Left ventricle myocardium inferior (tissue), 1 donor: ENCODE measurements at regions not wholly inside any gene's neighbourhood (a gene's known extent, or its start where the extent isn't known, plus 50 kb on each side); places are given as distances from the start of the nearest gene placed in this dataset.

ENCODE experiments used
- DNase-seq: peaks from one replicate; pipeline ENCODE4 v3.0.0-alpha.2; 2020
- H3K27ac ChIP-seq: fragments of 200-600 bp; replicated peaks from 2 replicates; pipeline ENCODE4 v1.8.0; 2021
- H3K27me3 ChIP-seq: fragments of 200-600 bp; 2 replicates; pipeline ENCODE4 v1.8.0; 2021; ENCODE audit warnings: low read depth
- H3K36me3 ChIP-seq: fragments of 200-600 bp; 2 replicates; pipeline ENCODE4 v1.8.0; 2021
- H3K4me1 ChIP-seq: fragments of 200-600 bp; 2 replicates; pipeline ENCODE4 v1.8.0; 2021
- H3K4me3 ChIP-seq: fragments of 200-600 bp; 2 replicates; pipeline ENCODE4 v1.8.0; 2021; ENCODE audit warnings: mild to moderate bottlenecking, moderate library complexity
- H3K9me3 ChIP-seq: fragments of 200-600 bp; replicated peaks from 2 replicates; pipeline ENCODE4 v1.8.0; 2021
- intact Hi-C: fragments of 100-400 bp; cut with micrococcal nuclease; formaldehyde crosslinking; loops from one replicate; pipeline ENCODE4 v1.11.0; 2022
- TF ChIP-seq, protein P1 (sequence below): fragments of 200-600 bp; IDR thresholded peaks from 2 replicates; pipeline ENCODE4 v1.8.0; 2021; ENCODE audit warnings: antibody characterized with exemption, mild to moderate bottlenecking, borderline replicate concordance
- donor health status: DM: no; HTN: yes; CAD: no; lungs with severe emphysema.

GRCh38 chr6:133047065-133047665, 194.0 kb upstream of the EYA4 start:
- no peak for DNase-seq
- peak overlapping the region; percentile 77 for H3K27ac ChIP-seq

DNA sequence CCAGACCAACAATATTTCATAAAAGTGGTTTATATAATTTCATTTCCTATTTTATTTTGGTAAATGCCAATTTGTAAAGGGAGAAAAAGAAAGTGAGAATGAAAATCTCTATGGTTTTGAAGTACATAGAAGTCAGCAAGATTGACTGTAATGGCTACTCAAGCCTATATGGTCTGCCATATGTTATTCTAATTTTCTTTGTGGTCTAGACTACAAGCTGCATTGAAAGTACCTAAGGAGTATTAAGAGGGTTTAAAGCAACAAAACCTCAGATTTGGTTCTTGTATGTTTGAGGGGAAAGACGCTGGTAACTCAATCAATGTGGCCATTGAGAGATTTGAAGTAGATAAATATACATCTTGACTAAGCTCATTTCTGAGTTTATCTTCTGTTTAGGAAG, 193.5 kb upstream of the EYA4 start:
- no peaks in the 10 kb centered on the region for H3K36me3 ChIP-seq
- TF ChIP-seq, protein P1, sequence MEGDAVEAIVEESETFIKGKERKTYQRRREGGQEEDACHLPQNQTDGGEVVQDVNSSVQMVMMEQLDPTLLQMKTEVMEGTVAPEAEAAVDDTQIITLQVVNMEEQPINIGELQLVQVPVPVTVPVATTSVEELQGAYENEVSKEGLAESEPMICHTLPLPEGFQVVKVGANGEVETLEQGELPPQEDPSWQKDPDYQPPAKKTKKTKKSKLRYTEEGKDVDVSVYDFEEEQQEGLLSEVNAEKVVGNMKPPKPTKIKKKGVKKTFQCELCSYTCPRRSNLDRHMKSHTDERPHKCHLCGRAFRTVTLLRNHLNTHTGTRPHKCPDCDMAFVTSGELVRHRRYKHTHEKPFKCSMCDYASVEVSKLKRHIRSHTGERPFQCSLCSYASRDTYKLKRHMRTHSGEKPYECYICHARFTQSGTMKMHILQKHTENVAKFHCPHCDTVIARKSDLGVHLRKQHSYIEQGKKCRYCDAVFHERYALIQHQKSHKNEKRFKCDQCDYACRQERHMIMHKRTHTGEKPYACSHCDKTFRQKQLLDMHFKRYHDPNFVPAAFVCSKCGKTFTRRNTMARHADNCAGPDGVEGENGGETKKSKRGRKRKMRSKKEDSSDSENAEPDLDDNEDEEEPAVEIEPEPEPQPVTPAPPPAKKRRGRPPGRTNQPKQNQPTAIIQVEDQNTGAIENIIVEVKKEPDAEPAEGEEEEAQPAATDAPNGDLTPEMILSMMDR: no peak
- H3K4me3 ChIP-seq: no peak overlapping the region
- no peaks in the 10 kb centered on the region for H3K9me3 ChIP-seq
- intact Hi-C loops: no loop called here
- no peaks in the 10 kb centered on the region for H3K27me3 ChIP-seq
- peaks cover 15% of the 10 kb centered on the region for H3K4me1 ChIP-seq
- no peak for DNase-seq
- H3K27ac ChIP-seq: peak overlapping the region; percentile 77

More at GRCh38 chr6:133047065-133047665, 194.0 kb upstream of the EYA4 start:
- H3K9me3 ChIP-seq: no peaks in the 10 kb centered on the region
- intact Hi-C loops: no loop called here
- no peaks in the 10 kb centered on the region for H3K36me3 ChIP-seq
- H3K27me3 ChIP-seq: no peaks in the 10 kb centered on the region
- TF ChIP-seq, protein P1: no peak
- H3K4me3 ChIP-seq: no peak overlapping the region
- peaks cover 12% of the 10 kb centered on the region for H3K4me1 ChIP-seq

- no peaks in the 10 kb centered on the region for H3K27me3 ChIP-seq
- intact Hi-C loops: no loop called here
- no peak overlapping the region for H3K27ac ChIP-seq
- H3K36me3 ChIP-seq: no peaks in the 10 kb centered on the region
- H3K4me1 ChIP-seq: peaks cover 16% of the 10 kb centered on the region
- TF ChIP-seq, protein P1: no peak
- no peak overlapping the region for H3K4me3 ChIP-seq
- no peak for DNase-seq
- no peaks in the 10 kb centered on the region for H3K9me3 ChIP-seq
Observed at GRCh38 chr6:133051240-133051639, 189.9 kb upstream of the EYA4 start.

DNA sequence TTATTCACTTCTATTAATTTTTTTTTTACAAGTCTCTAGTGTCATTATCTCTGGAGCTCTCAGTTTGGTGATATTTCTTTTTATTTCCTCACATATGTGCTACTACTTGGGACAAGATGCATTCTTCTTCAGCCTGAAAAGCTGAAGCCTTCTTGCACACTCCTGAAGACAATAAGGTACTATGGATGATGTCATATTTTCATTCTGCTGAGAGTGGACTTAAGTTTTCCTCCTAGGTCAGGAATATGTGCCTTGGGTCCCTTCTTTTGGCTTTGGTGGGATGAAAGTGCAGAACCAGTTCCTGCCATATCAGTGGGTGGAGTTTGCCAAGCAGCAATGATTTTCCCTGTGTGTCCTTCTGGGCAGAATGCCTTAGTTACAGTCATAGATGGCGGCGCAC, 188.7 kb upstream of the EYA4 start:
- H3K9me3 ChIP-seq: no peaks in the 10 kb centered on the region
- TF ChIP-seq, protein P1: no peak
- H3K4me3 ChIP-seq: no peak overlapping the region
- H3K36me3 ChIP-seq: no peaks in the 10 kb centered on the region
- no peaks in the 10 kb centered on the region for H3K27me3 ChIP-seq
- intact Hi-C loops: no loop called here
- peaks cover 16% of the 10 kb centered on the region for H3K4me1 ChIP-seq
- DNase-seq: no peak
- no peak overlapping the region for H3K27ac ChIP-seq

GRCh38 chr6:133055441-133055966, 185.7 kb upstream of the EYA4 start:
- Histone ChIP-seq H3K4me3 (no peak overlapping the region), H3K27ac (peak overlapping the region; percentile 74), H3K9me3 (no peaks in the 10 kb centered on the region), H3K36me3 (no peaks in the 10 kb centered on the region), H3K4me1 (peaks cover 23% of the 10 kb centered on the region), H3K27me3 (no peaks in the 10 kb centered on the region)
- TF ChIP-seq, protein P1: no peak
- no peak for DNase-seq
- intact Hi-C loops: no loop called here
